ENCODE measurements at regions not wholly inside any gene's neighbourhood (a gene's known extent, or its start where the extent isn't known, plus 50 kb on each side); places are given as distances from the start of the nearest gene placed in this dataset.
"Not testable (repeated sequence)": the region's sequence is repeated elsewhere in the genome, so short reads cannot be mapped to it uniquely, and the experiment has no call there.

- no peak for DNase-seq
These were observed 94.2 kb upstream of the MTAP start for GRCh38 chr9:21708260-21708711.

DNA sequence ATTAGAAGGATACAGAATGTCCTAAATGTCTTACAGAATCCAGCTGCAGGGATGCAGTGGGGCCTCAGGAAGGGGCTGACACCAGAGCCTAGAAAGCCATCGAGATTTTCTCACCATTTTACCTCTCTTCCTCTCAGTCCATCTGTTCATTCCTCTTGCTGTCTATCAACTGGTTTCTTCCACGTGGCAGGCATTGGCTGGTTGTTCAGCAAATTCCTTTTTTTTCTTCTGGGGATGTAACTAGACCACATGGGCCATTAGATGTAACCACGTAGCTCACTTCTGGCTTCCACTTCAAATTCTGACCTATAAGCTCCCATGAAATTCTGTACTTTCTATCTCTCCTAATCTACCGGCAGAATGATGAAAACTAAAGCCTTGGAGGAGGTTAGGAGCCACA is 93.6 kb upstream of the MTAP start:
- DNase-seq, result no peak

GRCh38 chr9:21709464-21710058 is 92.9 kb upstream of the MTAP start:
- no peak for DNase-seq

- DNase-seq, result peak; percentile 87
These were observed 91.8 kb upstream of the MTAP start for GRCh38 chr9:21710548-21711191.

DNA sequence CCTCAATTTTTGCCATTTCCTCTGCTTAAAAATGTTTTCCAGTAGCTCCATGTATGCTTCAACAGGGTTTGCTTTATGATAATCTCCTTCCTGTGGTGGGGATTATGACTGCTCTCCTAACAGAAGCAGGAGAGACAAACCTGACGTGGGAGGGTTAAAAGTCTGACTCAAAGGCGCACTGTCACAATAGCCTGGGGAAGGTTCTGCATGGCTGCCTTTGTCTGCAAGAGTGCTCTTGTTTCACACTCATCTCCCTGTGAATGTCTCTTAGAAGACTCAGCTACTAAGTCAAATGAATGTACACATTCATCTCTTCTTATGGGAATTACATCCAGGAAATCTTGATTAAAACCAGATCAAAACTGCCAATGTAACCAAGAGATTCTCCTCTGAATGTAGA is 90.9 kb upstream of the MTAP start:
- peak; percentile 92 for DNase-seq

DNA sequence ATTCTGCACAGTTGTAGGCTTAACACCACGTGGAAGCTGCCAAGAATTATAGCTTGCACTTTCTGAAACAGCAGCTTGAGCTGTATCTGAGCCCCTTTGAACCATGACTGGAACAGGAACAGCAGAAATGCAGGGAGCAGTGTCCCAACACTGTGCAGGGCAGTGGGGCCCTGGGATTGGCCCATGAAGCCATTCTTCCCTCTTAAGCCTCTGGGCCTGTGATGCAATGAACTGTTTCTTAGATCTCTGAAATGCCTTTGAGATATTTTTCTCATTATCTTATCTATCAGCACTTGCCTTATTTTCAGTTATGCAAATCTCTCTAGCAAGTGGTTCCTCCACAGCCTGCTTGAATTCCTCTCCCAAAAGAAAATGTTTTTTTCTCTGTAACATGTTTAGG is 87.0 kb upstream of the MTAP start:
- no peak for DNase-seq

GRCh38 chr9:21720758-21721157 is 81.7 kb upstream of the MTAP start:
- DNase-seq, result no peak

DNA sequence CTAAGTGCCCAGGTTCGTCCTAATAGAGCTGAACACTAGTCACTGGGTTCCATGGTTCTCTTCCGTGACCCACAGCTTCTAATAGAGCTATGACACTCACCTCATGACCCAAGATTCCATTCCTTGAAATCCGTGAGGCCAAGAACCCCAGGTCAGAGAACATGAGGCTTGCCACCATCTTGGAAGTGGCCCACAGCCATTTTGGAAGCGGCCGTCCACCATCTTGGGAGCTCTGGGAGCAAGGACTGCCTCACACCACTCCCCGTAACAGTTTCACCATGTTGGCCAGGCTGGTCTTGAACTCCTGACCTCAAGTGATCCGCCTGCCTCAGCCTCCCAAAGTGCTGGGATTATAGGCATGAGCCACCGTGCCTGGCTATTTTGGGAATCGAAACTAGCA is 75.0 kb upstream of the MTAP start:
- not testable (repeated sequence) for DNase-seq

DNA sequence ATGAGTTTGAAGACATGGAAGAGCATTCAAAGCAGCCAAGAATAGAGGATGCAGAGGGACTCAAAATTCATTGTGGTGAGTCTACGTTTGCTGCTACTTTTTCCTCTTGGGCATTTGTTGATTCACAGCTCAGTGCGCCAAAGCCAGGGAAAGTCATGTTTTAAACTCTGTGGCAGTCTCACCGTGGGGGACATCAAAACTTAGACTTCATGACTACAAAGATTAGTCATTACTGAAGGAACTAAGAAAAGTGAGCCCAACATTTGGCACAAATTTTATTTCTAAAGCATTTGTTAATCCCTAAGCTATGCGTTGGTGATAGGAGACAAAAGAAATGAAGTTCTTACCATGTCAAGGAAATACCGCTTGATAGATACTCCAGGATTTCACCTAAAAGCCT is 73.7 kb upstream of the MTAP start:
- no peak for DNase-seq

- no peak for DNase-seq
These were observed 72.8 kb upstream of the MTAP start for GRCh38 chr9:21729648-21730047.

DNA sequence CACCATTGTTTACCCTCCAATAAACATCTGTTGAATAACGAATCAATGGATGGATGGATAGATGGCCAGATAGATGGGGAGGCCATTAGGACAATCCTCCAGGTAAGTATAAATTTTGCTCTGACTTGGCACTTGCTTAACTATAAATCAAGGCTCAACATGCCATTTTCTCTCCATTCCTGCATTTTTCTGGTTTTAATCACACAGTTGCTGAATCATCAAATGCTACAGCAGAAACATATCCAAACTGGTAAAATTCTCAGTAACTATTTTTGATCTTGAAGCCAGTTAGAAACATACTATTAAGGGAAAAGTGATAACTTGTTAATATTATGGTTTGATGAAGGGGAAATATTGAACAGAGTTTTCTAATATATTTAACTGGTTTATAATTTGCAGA is 71.5 kb upstream of the MTAP start:
- DNase-seq, result no peak

DNA sequence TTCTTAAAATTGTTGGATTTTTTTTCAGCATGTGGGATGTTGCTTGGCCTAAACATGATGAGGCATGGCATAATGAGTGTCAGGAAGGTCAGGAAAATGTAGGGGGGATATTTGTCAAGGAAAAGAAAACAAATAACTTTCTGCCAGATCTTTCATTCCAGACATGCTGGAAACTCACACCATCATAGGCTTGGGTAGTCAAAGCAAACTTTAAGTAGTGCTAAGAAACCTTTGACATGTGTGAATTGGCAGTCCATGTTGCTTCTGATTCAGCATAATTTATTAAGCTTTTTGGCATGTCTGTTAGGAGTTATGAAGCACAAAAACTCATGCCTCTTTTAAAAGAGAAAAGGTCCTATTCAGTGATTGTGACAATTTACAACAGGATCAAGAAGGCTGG is 61.3 kb upstream of the MTAP start:
- peak; percentile 85 for DNase-seq

- DNase-seq, result no peak
These were observed 58.1 kb upstream of the MTAP start for GRCh38 chr9:21744320-21744719.

GRCh38 chr9:21744841-21745240 is 57.6 kb upstream of the MTAP start:
- no peak for DNase-seq

DNA sequence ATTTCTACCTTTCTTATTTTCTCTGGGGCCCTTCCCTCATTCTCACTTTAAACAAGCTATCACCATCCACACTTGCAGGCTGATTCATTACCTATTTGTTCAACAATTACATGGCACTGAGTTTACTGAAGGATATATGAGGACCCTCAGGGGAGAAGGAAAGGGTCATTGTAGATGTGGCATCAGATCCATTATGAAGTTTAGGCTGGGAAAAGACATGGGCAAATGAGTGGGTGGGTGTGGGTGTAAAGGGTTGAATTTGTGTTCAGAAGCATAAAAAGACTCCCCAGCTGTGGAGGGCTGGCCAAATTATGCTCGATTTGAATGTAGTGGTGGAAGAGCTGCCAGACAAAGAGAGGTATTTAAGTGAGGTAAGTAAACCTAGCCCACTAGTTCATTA is 55.9 kb upstream of the MTAP start:
- DNase-seq, result no peak

- no peak for DNase-seq
These were observed 55.3 kb upstream of the MTAP start for GRCh38 chr9:21747175-21747574.

- DNase-seq, result no peak
These were observed 52.3 kb upstream of the MTAP start for GRCh38 chr9:21750021-21750735.

GRCh38 chr9:21751998-21752397 is 50.4 kb upstream of the MTAP start:
- DNase-seq, result no peak
